Activated CD8-positive, alpha-beta memory T cell treated with anti-CD3 and anti-CD28 coated beads, Interleukin-2, amount 10 ng/mL, durations not matched to agents 7 days and 5 days (primary cell): ENCODE measurements at regions not wholly inside any gene's neighbourhood (a gene's known extent, or its start where the extent isn't known, plus 50 kb on each side); places are given as distances from the start of the nearest gene placed in this dataset.

Experiments
- ATAC-seq: fragments of 150-1000 bp; cut with Tn5 transposase; one replicate; pipeline ENCODE4 v1.10.0; 2021; ENCODE audit warnings: moderate library complexity
- CTCF ChIA-PET: fragments of 350-600 bp; sonication (Branson Sonifier 250); formaldehyde crosslinking; loops from one replicate; lab custom pipeline; 2021; ENCODE audit warnings: antibody characterized with exemption; lab: Charles Lee
- DNase-seq: peaks from one replicate; pipeline ENCODE4 v3.0.0-alpha.2; 2020
- H3K27ac Mint-ChIP-seq: one replicate; pipeline ENCODE4 v1.8.0; 2021; ENCODE audit warnings: mild to moderate bottlenecking, mixed read lengths
- H3K27me3 Mint-ChIP-seq: one replicate; pipeline ENCODE4 v1.8.0; 2021; ENCODE audit warnings: mixed read lengths
- H3K36me3 Mint-ChIP-seq: one replicate; pipeline ENCODE4 v1.8.0; 2021; ENCODE audit warnings: mild to moderate bottlenecking, mixed read lengths
- H3K4me1 Mint-ChIP-seq: one replicate; pipeline ENCODE4 v1.8.0; 2021; ENCODE audit warnings: mixed read lengths
- H3K4me3 Mint-ChIP-seq: one replicate; pipeline ENCODE4 v1.8.0; 2021; ENCODE audit warnings: mild to moderate bottlenecking, moderate library complexity, mixed read lengths
- H3K9me3 Mint-ChIP-seq: one replicate; pipeline ENCODE4 v1.8.0; 2022; ENCODE audit warnings: low read depth, mixed read lengths

DNA sequence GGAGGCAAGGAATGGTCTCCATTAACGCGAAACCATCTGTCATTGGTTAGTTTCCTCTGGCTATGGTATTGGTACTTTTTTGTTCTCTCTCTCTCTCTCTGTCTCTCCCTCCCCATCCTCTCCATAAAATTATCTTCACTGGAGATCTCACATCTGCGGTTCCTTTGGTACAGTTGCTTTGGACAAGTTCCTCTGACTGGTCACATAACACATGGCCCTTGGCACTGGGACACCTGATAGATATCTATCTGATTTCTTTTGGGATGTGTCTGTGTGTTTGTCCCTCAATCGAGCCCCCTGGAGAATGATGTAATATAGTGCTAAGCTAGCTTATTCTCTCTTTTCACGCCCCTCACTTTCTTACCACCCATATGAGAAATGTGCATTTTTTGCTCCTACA lies 682.0 kb upstream of the B3GALT2 start:
- Mint-ChIP-seq H3K4me1 (no peaks in the 10 kb centered on the region), H3K36me3 (peaks cover 2% of the 10 kb centered on the region), H3K27ac (no peak overlapping the region)

DNA sequence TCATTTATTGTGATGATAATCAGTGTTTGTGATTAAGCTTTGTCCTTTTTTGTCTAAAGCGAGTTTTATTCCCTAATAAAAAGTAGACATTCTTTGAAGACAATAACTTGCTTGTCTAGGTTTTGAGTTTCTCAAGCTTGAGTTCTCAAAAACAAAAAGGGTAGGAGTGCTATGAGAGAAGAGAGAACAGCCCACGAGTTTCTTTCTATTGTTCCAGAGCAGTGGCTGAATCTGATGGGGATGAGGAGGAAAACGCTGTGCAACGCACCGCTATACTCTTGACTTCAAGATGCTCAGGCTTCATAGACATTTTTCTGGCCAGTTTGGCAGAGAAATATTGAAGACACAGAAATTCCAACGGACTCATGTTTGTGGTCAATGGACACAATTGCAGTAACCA lies 669.8 kb upstream of the B3GALT2 start:
- no peaks in the 10 kb centered on the region for H3K4me1 Mint-ChIP-seq
- CTCF ChIA-PET: no interaction called here
- H3K27ac Mint-ChIP-seq: no peak overlapping the region
- ATAC-seq (no peak), DNase-seq (no peak)
- H3K9me3 Mint-ChIP-seq: peaks cover 7% of the 10 kb centered on the region
- peaks cover 2% of the 10 kb centered on the region for H3K36me3 Mint-ChIP-seq
- no peaks in the 10 kb centered on the region for H3K27me3 Mint-ChIP-seq
- no peak overlapping the region for H3K4me3 Mint-ChIP-seq

More for the DNA sequence above, 682.0 kb upstream of the B3GALT2 start:
- peaks cover 3% of the 10 kb centered on the region for H3K9me3 Mint-ChIP-seq
- DNase-seq (no peak), ATAC-seq (no peak)
- H3K27me3 Mint-ChIP-seq: no peaks in the 10 kb centered on the region
- no peak overlapping the region for H3K4me3 Mint-ChIP-seq
- CTCF ChIA-PET: no interaction called here

DNA sequence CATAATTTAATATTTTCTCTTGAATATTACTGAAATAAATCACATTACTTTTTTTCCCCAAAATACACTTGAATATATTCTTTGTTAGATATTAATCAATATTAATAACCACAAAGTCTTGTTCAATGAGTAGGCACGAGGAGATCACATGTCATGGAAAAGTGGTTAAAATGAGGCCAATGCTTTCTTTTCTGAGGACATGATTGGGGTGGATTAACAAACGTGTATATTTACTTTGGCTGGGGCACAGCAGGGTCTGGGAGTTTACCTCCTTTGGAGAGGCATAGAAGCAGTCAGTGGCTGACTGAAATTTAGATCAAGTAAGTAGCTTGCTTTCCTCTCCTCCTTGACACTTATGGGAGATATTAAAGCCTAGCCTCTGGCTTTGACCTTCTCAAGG lies 664.3 kb upstream of the B3GALT2 start:
- Mint-ChIP-seq H3K27me3 (no peaks in the 10 kb centered on the region), H3K27ac (no peak overlapping the region), H3K9me3 (peaks cover 7% of the 10 kb centered on the region), H3K36me3 (peaks cover 2% of the 10 kb centered on the region), H3K4me1 (no peaks in the 10 kb centered on the region), H3K4me3 (no peak overlapping the region)
- ATAC-seq (no peak), DNase-seq (no peak)
- CTCF ChIA-PET: no interaction called here

DNA sequence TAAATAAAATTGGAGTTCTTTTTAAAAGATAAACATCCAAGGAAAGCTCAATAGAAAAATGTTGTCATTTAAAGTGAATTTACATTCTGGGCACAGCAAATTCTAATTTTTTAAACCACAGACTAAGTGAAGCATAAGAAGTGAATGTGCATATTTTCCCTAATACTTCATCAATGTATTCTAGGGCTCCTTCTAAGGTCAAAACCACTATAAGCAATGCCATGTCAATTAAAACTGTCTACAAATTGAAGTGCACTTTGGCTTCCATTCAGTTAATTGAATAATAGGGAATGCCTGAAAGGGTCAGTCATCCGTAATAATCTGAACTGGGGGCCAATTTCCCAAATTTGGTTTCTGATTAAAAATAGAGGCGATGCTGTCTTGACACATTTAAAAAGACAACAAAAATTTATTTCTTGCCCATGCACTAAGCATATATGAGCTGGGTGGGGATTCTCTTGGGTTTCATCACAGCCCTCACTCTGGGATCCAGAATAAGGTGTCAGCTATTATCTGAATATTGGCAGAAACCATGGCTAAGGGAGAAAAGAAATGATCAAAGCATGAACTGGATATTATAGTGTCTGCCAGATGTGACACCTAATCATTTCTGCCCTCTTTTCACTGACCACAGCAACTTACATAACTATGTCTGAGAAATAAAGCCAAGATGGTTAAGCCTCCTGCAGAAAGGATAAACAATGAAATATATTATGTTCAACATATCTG lies 660.6 kb upstream of the B3GALT2 start:
- DNase-seq: no peak
- CTCF ChIA-PET: no interaction called here
- Mint-ChIP-seq H3K27ac (no peak overlapping the region), H3K36me3 (no peaks in the 10 kb centered on the region), H3K4me1 (no peaks in the 10 kb centered on the region), H3K27me3 (no peaks in the 10 kb centered on the region), H3K9me3 (no peaks in the 10 kb centered on the region), H3K4me3 (no peak overlapping the region)
- no peak for ATAC-seq

DNA sequence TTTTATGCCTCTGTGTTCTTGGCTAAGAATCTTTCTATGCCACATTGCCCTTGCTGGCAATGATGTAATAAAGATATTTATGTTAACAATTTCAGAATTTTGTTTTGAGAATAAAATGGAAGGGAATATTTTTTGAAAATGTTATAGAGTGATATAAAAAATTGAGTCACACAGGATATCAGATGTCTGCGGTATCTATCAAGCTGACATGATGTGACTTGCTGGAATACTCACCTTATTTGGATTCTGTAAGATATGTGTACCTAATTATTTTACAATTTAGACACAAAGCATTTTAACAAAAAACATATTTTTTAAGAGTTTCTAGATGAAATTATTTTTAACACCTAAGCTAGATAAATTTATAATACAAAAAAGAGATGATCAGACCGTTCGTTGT lies 660.0 kb upstream of the B3GALT2 start:
- H3K9me3 Mint-ChIP-seq: no peaks in the 10 kb centered on the region
- DNase-seq: no peak
- CTCF ChIA-PET: no interaction called here
- no peak for ATAC-seq
- H3K27ac Mint-ChIP-seq: no peak overlapping the region
- H3K36me3 Mint-ChIP-seq: no peaks in the 10 kb centered on the region
- H3K4me3 Mint-ChIP-seq: no peak overlapping the region
- H3K27me3 Mint-ChIP-seq: no peaks in the 10 kb centered on the region
- no peaks in the 10 kb centered on the region for H3K4me1 Mint-ChIP-seq

DNA sequence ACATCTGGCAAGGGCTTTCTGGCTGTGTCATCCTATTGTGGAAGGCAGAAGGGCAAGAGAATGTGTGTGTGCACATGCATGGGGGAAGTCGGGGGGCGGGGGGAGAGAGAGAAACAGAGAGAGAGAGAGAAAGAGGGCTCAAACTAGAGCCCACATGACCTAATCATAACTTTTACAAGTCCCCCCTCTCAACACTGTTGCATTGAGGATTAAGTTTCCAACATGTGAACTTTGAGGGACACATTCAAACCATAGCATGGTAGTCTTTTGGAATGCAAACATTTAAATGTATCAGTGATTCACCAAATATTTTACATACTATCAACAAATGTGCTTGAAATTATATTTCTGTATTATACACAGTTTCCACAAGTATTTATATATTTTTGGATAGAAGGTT lies 655.4 kb upstream of the B3GALT2 start:
- CTCF ChIA-PET: no interaction called here
- no peak overlapping the region for H3K27ac Mint-ChIP-seq
- H3K36me3 Mint-ChIP-seq: no peaks in the 10 kb centered on the region
- no peaks in the 10 kb centered on the region for H3K4me1 Mint-ChIP-seq
- no peaks in the 10 kb centered on the region for H3K9me3 Mint-ChIP-seq
- no peak overlapping the region for H3K4me3 Mint-ChIP-seq
- no peak for DNase-seq
- no peak for ATAC-seq
- H3K27me3 Mint-ChIP-seq: no peaks in the 10 kb centered on the region

DNA sequence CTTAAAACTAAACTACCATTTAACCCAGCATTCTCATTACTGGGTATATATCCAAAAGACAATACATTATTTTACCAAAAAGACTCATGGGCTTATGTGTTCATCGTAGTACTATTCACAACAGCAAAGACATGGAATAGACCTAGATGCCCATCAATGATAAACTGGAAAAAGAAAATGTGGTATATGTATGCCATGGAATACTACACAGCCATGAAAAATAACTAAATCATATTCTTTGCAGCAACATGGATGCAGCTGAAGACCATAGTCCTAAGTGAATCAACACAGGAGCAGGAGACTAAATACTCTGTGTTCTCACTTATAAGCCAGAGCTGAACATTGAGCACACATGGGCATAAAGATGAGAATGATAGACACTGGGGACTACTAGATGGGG lies 645.1 kb upstream of the B3GALT2 start:
- Mint-ChIP-seq H3K36me3 (peaks cover 2% of the 10 kb centered on the region), H3K9me3 (peaks cover 13% of the 10 kb centered on the region), H3K4me3 (no peak overlapping the region), H3K27ac (no peak overlapping the region), H3K27me3 (no peaks in the 10 kb centered on the region), H3K4me1 (no peaks in the 10 kb centered on the region)
- ATAC-seq (no peak), DNase-seq (no peak)
- CTCF ChIA-PET: no interaction called here

DNA sequence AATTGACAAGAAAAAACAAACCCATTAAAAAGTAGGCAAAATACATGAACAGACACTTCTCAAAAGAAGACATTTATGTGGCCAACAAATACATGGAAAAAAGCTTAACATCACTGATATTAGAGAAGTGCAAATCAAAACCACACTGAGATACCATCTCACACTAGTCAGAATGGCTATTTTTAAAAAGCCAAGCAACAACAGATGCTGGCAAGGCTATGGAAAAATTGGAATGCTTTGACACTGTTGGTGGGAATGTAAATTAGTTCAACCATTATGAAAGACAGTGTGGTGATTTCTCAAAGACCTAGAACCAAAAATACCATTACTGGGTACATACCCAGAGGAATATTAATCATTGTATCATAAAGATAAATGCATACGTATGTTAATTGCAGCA lies 641.1 kb upstream of the B3GALT2 start:
- Mint-ChIP-seq H3K27me3 (no peaks in the 10 kb centered on the region), H3K27ac (no peak overlapping the region), H3K4me1 (no peaks in the 10 kb centered on the region), H3K9me3 (peaks cover 13% of the 10 kb centered on the region), H3K36me3 (peaks cover 4% of the 10 kb centered on the region), H3K4me3 (no peak overlapping the region)
- DNase-seq (no peak), ATAC-seq (no peak)
- CTCF ChIA-PET: no interaction called here

DNA sequence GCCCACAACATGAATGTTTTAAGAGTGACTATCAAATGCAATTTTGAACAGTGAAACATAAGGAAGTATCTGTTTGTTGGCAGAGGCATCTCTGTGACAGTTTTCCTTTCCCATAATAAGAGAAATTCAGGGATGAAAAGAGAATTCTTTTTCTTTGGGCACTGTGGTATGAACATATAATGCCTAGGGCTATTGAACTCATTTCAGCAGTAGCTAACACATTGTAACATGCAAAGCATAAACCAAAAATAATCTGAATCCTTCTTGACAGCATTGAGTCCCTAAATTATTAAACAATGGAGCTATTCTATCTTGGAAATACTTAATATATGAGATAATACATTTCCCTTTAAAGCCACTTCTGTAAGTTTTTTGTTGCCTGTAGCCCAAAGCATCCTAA lies 633.0 kb upstream of the B3GALT2 start:
- no peaks in the 10 kb centered on the region for H3K4me1 Mint-ChIP-seq
- no peak overlapping the region for H3K4me3 Mint-ChIP-seq
- CTCF ChIA-PET: no interaction called here
- H3K9me3 Mint-ChIP-seq: peaks cover 6% of the 10 kb centered on the region
- ATAC-seq: no peak
- DNase-seq: no peak
- no peaks in the 10 kb centered on the region for H3K27me3 Mint-ChIP-seq
- no peak overlapping the region for H3K27ac Mint-ChIP-seq
- H3K36me3 Mint-ChIP-seq: peaks cover 2% of the 10 kb centered on the region

DNA sequence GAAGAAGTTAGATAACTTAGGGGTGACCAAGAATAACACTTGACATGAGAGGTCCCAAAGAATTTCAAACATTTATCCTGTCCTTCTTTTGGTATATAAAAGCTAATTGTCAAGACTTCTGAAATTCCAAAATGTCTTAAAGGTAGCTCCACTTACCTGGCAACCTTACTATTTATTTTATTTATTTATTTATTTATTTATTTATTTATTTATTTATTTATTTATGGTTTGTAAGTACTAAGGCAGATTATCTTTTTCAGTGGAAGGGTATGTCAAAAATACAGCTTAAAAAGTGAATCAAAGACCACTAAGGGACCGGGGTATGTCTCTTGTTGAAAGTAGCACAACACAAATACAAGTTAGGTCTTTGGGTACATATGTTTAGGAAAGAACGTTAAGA lies 620.8 kb upstream of the B3GALT2 start:
- Mint-ChIP-seq H3K9me3 (no peaks in the 10 kb centered on the region), H3K27me3 (no peaks in the 10 kb centered on the region), H3K27ac (no peak overlapping the region), H3K4me1 (peaks cover 8% of the 10 kb centered on the region), H3K4me3 (no peak overlapping the region), H3K36me3 (peaks cover 6% of the 10 kb centered on the region)
- no peak for ATAC-seq
- CTCF ChIA-PET: no interaction called here
- no peak for DNase-seq

DNA sequence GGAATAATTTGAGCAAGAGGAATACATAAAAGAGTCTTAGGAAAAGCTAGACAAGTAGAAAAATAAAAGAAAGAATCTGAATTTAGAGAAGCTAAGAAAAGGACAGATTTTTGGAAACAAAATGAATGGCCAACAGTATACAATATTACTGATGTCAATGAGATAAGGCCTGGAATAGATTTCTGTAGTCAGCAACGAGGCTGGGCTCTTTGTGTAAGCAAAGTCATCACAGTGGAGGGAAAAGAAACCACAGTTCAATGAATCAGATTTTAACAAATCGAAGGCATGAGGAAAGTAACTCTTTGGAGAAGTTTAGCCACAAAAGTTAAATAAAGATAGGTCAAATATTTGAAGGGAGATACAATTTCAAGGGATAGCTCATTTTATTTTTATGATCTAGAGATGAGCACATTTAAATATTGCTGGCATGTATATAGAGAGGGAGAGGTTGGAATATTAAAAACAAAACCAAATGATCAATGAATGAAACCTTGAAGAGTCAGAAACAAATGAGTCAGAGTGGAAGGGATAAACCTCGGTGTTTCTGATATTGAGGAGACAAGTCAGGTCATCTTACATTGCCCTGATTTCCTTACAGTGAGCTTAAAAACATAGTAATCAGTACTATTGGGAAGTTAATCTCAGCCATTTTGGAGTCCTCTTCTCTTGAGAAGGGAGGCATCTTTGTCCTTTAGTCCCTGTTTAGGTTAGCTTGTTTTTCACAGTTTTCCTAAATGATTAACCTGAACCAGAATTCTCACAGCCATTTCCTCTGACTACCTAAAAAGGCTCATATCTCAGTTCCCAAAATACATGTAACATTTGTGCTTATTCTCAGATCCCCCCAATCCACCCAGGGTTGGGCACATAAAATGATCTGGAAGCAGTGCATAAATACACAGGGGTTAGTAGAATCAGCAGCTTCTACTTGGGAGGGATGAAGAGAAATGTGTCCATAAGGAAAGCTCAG lies 620.0 kb upstream of the B3GALT2 start:
- no peak for ATAC-seq
- no peaks in the 10 kb centered on the region for H3K9me3 Mint-ChIP-seq
- no peak overlapping the region for H3K27ac Mint-ChIP-seq
- CTCF ChIA-PET: interaction anchor here (1.0 kb wide), 1 partner anchor 17 kb away, joined by 3 read pairs; no protein-coding TSS in a partner anchor
- no peak overlapping the region for H3K4me3 Mint-ChIP-seq
- H3K27me3 Mint-ChIP-seq: no peaks in the 10 kb centered on the region
- H3K36me3 Mint-ChIP-seq: peaks cover 6% of the 10 kb centered on the region
- no peak for DNase-seq
- peaks cover 8% of the 10 kb centered on the region for H3K4me1 Mint-ChIP-seq

DNA sequence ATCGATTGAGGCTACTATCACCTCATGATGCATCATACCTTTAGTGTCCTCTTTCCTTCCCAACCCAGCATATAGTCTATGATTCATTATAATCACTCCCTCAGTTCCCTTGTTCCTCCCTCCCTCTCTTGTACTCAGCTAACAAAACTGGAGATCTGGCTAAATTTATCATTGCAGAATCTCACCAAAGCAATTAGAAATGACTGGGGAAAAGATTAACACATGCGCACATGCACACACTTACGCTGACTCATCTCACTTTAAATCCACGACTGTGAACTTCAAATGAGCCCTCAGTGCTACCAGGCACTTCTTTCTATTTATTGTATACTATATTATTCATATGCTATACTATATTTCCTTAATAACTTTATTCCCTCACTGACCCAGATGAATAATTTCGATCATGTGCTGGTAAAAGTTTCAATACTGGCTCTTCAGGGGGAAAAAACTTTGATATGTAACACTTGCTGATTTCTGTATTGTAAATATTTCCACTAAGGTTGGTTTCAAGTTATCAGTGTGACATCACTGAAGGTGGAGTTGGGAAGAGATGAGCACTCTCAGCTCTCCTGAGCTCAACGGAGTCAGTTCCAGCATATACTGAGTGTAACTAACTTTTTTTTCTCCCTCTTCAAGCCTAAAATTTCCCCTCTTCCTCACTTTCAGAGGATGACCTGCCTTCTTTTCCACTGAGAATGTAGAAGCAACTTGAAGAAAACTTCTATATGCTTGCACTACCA lies 613.7 kb upstream of the B3GALT2 start:
- CTCF ChIA-PET: interaction anchor here (0.9 kb wide), 1 partner anchor 33 kb away, joined by 3 read pairs; no protein-coding TSS in a partner anchor
- no peak overlapping the region for H3K27ac Mint-ChIP-seq
- no peaks in the 10 kb centered on the region for H3K27me3 Mint-ChIP-seq
- DNase-seq (no peak), ATAC-seq (no peak)
- H3K4me3 Mint-ChIP-seq: no peak overlapping the region
- no peaks in the 10 kb centered on the region for H3K4me1 Mint-ChIP-seq
- H3K9me3 Mint-ChIP-seq: peaks cover 2% of the 10 kb centered on the region
- peaks cover 6% of the 10 kb centered on the region for H3K36me3 Mint-ChIP-seq

DNA sequence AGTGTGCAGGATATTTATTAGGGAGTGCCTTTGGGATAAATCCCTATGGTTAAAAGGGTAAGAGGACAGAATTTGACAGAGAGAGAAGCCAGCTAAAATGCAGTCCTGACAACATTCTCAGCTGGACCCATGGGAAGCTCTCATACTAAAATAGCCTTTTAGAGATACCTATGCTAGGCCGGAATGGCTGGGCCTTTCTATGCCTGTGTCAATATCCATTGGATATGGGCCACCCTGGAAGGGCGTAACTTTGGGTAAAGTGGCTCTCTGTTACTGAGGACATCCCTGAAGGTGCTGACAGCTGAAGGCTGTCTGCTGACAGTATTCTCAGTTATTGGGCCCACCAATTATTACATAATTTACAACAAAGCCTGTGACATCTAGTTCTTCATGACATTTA lies 613.0 kb upstream of the B3GALT2 start:
- DNase-seq (no peak), ATAC-seq (no peak)
- CTCF ChIA-PET: no interaction called here
- H3K4me3 Mint-ChIP-seq: no peak overlapping the region
- H3K4me1 Mint-ChIP-seq: no peaks in the 10 kb centered on the region
- peaks cover 6% of the 10 kb centered on the region for H3K36me3 Mint-ChIP-seq
- peaks cover 2% of the 10 kb centered on the region for H3K9me3 Mint-ChIP-seq
- H3K27ac Mint-ChIP-seq: no peak overlapping the region
- no peaks in the 10 kb centered on the region for H3K27me3 Mint-ChIP-seq
